Activated naive CD8-positive, alpha-beta T cell treated with anti-CD3 and anti-CD28 coated beads, Interleukin-2, amount 10 ng/mL, durations not matched to agents 7 days and 5 days (primary cell): ENCODE measurements at regions not wholly inside any gene's neighbourhood (a gene's known extent, or its start where the extent isn't known, plus 50 kb on each side); places are given as distances from the start of the nearest gene placed in this dataset.

Experiments
- ATAC-seq: fragments of 150-1000 bp; cut with Tn5 transposase; one replicate; pipeline ENCODE4 v1.10.0; 2021; ENCODE audit warnings: low read depth, moderate library complexity
- POLR2A ChIA-PET: fragments of 350-600 bp; sonication (Branson Sonifier 250); formaldehyde crosslinking; loops from one replicate; lab custom pipeline; 2021; ENCODE audit warnings: antibody characterized with exemption; lab: Charles Lee
- DNase-seq: peaks from one replicate; pipeline ENCODE4 v3.0.0; 2021
- H3K27ac Mint-ChIP-seq: one replicate; pipeline ENCODE4 v1.8.0; 2022; ENCODE audit warnings: mild to moderate bottlenecking, mixed read lengths
- H3K27me3 Mint-ChIP-seq: one replicate; pipeline ENCODE4 v1.8.0; 2022; ENCODE audit warnings: mild to moderate bottlenecking, moderate library complexity, mixed read lengths
- H3K36me3 Mint-ChIP-seq: one replicate; pipeline ENCODE4 v1.8.0; 2021; ENCODE audit warnings: mild to moderate bottlenecking, mixed read lengths
- H3K4me1 Mint-ChIP-seq: one replicate; pipeline ENCODE4 v1.8.0; 2021; ENCODE audit warnings: mixed read lengths
- H3K4me3 Mint-ChIP-seq: one replicate; pipeline ENCODE4 v1.8.0; 2022; ENCODE audit warnings: mild to moderate bottlenecking, moderate library complexity, mixed read lengths
- H3K9me3 Mint-ChIP-seq: one replicate; pipeline ENCODE4 v1.8.0; 2021; ENCODE audit warnings: mixed read lengths

DNA sequence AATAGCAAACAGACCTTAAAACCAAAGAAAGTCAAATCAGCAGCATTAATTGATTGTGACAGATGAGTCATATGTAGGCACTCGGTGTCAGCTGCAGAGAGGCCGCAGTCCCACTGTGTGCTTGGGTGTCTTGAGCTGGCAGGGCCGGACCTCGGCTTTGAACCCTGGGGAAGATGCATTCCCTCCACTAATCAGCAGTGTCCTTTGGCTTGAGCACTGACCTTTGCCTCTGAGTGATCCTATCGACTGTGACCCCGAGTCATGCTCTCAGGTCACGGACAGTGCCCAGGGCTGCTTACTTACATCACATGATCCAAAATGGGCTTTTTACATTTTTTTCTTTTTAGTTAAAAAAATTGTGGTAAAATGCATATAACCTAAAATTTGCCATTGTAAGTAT, 188.7 kb downstream of the GADD45G start:
- ATAC-seq (no peak), DNase-seq (no peak)
- peaks cover 2% of the 10 kb centered on the region for H3K27me3 Mint-ChIP-seq
- POLR2A ChIA-PET, result no interaction called here
- no peaks in the 10 kb centered on the region for H3K9me3 Mint-ChIP-seq
- H3K4me1 Mint-ChIP-seq, result peaks cover 9% of the 10 kb centered on the region
- H3K36me3 Mint-ChIP-seq, result no peaks in the 10 kb centered on the region
- H3K27ac Mint-ChIP-seq, result no peak overlapping the region
- no peak overlapping the region for H3K4me3 Mint-ChIP-seq

DNA sequence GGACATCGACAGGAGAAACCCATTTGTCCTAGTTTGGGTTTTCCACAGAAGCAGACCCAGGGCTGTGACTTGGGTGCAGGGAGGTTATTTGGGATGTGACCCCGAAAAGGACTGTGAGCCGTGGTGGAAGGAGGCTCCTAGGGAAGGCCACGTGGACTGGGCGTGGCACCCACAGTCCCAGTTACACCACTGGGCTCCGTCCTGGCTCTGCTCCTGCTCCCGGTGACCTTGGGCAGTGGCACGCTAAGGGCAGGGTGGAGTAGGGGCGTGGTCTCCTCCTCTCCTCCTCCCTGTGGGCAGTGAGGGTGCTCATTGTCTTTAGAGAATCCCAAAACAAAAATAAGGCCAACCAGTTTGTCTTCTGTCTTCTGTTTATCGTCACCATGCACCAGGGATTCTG, 190.1 kb downstream of the GADD45G start:
- no peaks in the 10 kb centered on the region for H3K27me3 Mint-ChIP-seq
- no peaks in the 10 kb centered on the region for H3K9me3 Mint-ChIP-seq
- H3K36me3 Mint-ChIP-seq, result no peaks in the 10 kb centered on the region
- POLR2A ChIA-PET, result no interaction called here
- no peak overlapping the region for H3K4me3 Mint-ChIP-seq
- no peak for DNase-seq
- peaks cover 12% of the 10 kb centered on the region for H3K4me1 Mint-ChIP-seq
- H3K27ac Mint-ChIP-seq, result no peak overlapping the region
- ATAC-seq, result no peak

GRCh38 chr9:89795538-89796195, 190.9 kb downstream of the GADD45G start:
- Mint-ChIP-seq H3K27ac (no peak overlapping the region), H3K4me1 (peaks cover 10% of the 10 kb centered on the region), H3K27me3 (no peaks in the 10 kb centered on the region), H3K9me3 (no peaks in the 10 kb centered on the region), H3K36me3 (no peaks in the 10 kb centered on the region), H3K4me3 (no peak overlapping the region)
- ATAC-seq (no peak), DNase-seq (no peak)
- POLR2A ChIA-PET, result no interaction called here

GRCh38 chr9:89796606-89797005, 191.8 kb downstream of the GADD45G start:
- H3K27me3 Mint-ChIP-seq, result no peaks in the 10 kb centered on the region
- H3K4me1 Mint-ChIP-seq, result peaks cover 8% of the 10 kb centered on the region
- H3K36me3 Mint-ChIP-seq, result no peaks in the 10 kb centered on the region
- H3K9me3 Mint-ChIP-seq, result no peaks in the 10 kb centered on the region
- POLR2A ChIA-PET, result no interaction called here
- H3K27ac Mint-ChIP-seq, result no peak overlapping the region
- no peak for DNase-seq
- ATAC-seq, result no peak
- no peak overlapping the region for H3K4me3 Mint-ChIP-seq

- H3K9me3 Mint-ChIP-seq, result no peaks in the 10 kb centered on the region
- POLR2A ChIA-PET, result no interaction called here
- DNase-seq (no peak), ATAC-seq (no peak)
- H3K27me3 Mint-ChIP-seq, result peaks cover 6% of the 10 kb centered on the region
- H3K4me1 Mint-ChIP-seq, result peaks cover 8% of the 10 kb centered on the region
- H3K36me3 Mint-ChIP-seq, result no peaks in the 10 kb centered on the region
- H3K4me3 Mint-ChIP-seq, result no peak overlapping the region
- H3K27ac Mint-ChIP-seq, result no peak overlapping the region
Observed at GRCh38 chr9:89797255-89797654, 192.4 kb downstream of the GADD45G start.

DNA sequence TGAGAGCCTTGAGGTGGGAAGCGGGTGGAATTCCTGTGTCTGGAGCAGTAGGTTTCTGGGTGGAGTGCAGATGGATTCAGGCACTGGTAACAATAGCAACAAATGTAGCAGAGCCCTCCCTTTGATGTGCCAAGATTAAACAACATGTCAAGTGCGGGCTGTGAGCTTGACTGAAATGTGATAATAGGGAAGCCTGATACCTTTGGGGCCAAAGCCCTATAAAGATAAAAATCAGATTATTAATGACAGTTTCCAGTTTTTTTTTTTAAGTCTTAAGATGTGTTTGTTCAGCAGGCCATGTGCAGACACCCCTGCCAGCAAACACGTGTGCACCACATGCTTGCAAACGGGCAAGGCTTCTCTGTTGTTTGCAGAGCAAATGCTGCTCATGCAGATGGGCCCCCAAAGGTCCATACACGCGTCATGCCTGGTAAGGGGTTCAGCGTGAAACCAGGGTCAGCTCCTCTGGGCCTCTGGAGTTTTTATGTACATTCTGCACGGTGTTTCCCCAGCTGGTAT, 193.2 kb downstream of the GADD45G start:
- DNase-seq, result no peak
- H3K4me1 Mint-ChIP-seq, result peaks cover 8% of the 10 kb centered on the region
- no peaks in the 10 kb centered on the region for H3K36me3 Mint-ChIP-seq
- H3K9me3 Mint-ChIP-seq, result no peaks in the 10 kb centered on the region
- ATAC-seq, result no peak
- H3K4me3 Mint-ChIP-seq, result no peak overlapping the region
- peaks cover 10% of the 10 kb centered on the region for H3K27me3 Mint-ChIP-seq
- POLR2A ChIA-PET, result no interaction called here
- H3K27ac Mint-ChIP-seq, result no peak overlapping the region

- Mint-ChIP-seq H3K4me1 (peaks cover 8% of the 10 kb centered on the region), H3K36me3 (no peaks in the 10 kb centered on the region), H3K4me3 (no peak overlapping the region), H3K27me3 (peaks cover 12% of the 10 kb centered on the region), H3K9me3 (no peaks in the 10 kb centered on the region), H3K27ac (no peak overlapping the region)
- POLR2A ChIA-PET, result no interaction called here
- no peak for DNase-seq
- ATAC-seq, result no peak
Observed at GRCh38 chr9:89798547-89799120, 193.8 kb downstream of the GADD45G start.

GRCh38 chr9:89799221-89799620, 194.4 kb downstream of the GADD45G start:
- DNase-seq (no peak), ATAC-seq (no peak)
- Mint-ChIP-seq H3K4me3 (no peak overlapping the region), H3K27me3 (peaks cover 15% of the 10 kb centered on the region), H3K4me1 (peaks cover 8% of the 10 kb centered on the region), H3K9me3 (no peaks in the 10 kb centered on the region), H3K36me3 (no peaks in the 10 kb centered on the region), H3K27ac (no peak overlapping the region)
- POLR2A ChIA-PET, result interaction anchor here (0.5 kb wide), 1 partner anchor 83 kb away, joined by 5 read pairs; no protein-coding TSS in a partner anchor

GRCh38 chr9:89799766-89800165, 195.0 kb downstream of the GADD45G start:
- no peaks in the 10 kb centered on the region for H3K36me3 Mint-ChIP-seq
- H3K4me1 Mint-ChIP-seq, result peaks cover 11% of the 10 kb centered on the region
- DNase-seq, result no peak
- H3K27me3 Mint-ChIP-seq, result peaks cover 15% of the 10 kb centered on the region
- H3K27ac Mint-ChIP-seq, result no peak overlapping the region
- H3K9me3 Mint-ChIP-seq, result no peaks in the 10 kb centered on the region
- H3K4me3 Mint-ChIP-seq, result no peak overlapping the region
- no peak for ATAC-seq
- POLR2A ChIA-PET, result interaction anchor here (0.5 kb wide), 1 partner anchor 84 kb away, joined by 5 read pairs; no protein-coding TSS in a partner anchor

- ATAC-seq (no peak), DNase-seq (no peak)
- POLR2A ChIA-PET, result no interaction called here
- Mint-ChIP-seq H3K9me3 (no peaks in the 10 kb centered on the region), H3K27ac (no peak overlapping the region), H3K4me3 (no peak overlapping the region), H3K4me1 (peaks cover 7% of the 10 kb centered on the region), H3K36me3 (no peaks in the 10 kb centered on the region), H3K27me3 (peaks cover 22% of the 10 kb centered on the region)
Observed at GRCh38 chr9:89801341-89801740, 196.5 kb downstream of the GADD45G start.

- Mint-ChIP-seq H3K36me3 (no peaks in the 10 kb centered on the region), H3K27me3 (peaks cover 22% of the 10 kb centered on the region), H3K4me1 (peaks cover 7% of the 10 kb centered on the region), H3K4me3 (no peak overlapping the region), H3K27ac (peak overlapping the region; percentile 12), H3K9me3 (no peaks in the 10 kb centered on the region)
- ATAC-seq, result no peak
- DNase-seq, result no peak
- POLR2A ChIA-PET, result no interaction called here
Observed at GRCh38 chr9:89801742-89802670, 197.2 kb downstream of the GADD45G start.

- Mint-ChIP-seq H3K27ac (no peak overlapping the region), H3K9me3 (no peaks in the 10 kb centered on the region), H3K4me3 (no peak overlapping the region), H3K36me3 (no peaks in the 10 kb centered on the region), H3K27me3 (peaks cover 22% of the 10 kb centered on the region), H3K4me1 (peaks cover 7% of the 10 kb centered on the region)
- ATAC-seq (no peak), DNase-seq (no peak)
- POLR2A ChIA-PET, result no interaction called here
Observed at GRCh38 chr9:89802781-89803355, 198.1 kb downstream of the GADD45G start.

DNA sequence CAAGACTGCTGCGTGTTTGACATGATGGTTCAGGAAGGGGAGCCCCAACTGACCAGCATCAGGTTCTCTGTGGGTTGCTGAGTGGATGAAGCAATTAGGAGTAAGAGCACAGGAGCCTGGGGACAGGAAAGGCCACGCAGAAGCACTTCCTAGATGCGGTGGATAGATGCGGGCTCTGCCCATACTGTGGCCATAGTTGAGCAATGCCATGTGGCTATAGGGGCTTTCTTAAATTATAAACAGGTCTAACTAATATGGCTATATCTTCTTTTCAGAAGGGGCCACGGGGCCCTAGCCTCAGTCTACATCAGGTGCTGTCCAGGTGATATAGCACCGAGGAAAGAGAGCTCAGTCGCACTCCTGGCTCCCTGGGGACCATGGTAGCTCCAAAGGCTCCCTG, 198.6 kb downstream of the GADD45G start:
- ATAC-seq (no peak), DNase-seq (no peak)
- POLR2A ChIA-PET, result interaction anchor here (0.6 kb wide), 1 partner anchor 65 kb away, joined by 3 read pairs; no protein-coding TSS in a partner anchor
- H3K27ac Mint-ChIP-seq, result no peak overlapping the region
- H3K4me1 Mint-ChIP-seq, result peaks cover 7% of the 10 kb centered on the region
- no peaks in the 10 kb centered on the region for H3K9me3 Mint-ChIP-seq
- H3K4me3 Mint-ChIP-seq, result no peak overlapping the region
- peaks cover 22% of the 10 kb centered on the region for H3K27me3 Mint-ChIP-seq
- no peaks in the 10 kb centered on the region for H3K36me3 Mint-ChIP-seq
